ENCODE measurements at regions not wholly inside any gene's neighbourhood (a gene's known extent, or its start where the extent isn't known, plus 50 kb on each side); places are given as distances from the start of the nearest gene placed in this dataset.

DNA sequence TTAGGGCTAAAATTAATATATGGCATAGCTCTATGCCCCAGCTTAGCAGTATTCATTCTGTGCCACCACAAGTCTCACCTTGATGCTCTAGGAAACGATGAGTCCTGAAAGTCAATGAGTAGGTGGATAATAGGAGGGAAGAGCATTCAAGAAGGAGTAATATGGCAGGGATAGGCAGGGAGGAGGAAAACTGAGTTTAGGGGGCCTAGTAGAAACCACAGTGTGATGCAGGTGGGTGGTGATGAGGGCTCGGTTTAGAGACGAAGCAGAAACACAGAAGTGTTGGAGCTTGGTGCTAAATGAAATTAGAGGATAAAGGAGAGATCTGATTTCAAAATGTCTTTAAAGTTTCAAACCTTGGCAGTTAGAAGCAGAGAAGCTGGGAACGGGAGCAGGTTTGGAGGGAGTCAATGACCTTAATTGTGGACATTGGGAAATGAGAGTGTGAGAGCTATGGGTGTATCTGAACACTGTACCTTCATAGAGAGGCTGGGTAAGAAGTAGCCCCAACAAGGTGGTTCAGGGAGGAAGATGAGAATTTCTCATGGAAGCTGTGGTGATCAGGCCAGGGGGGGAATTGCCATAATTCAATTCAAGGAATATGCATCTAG, 144.7 kb upstream of the CPSF6 start:
- TF ChIP-seq, protein P1, sequence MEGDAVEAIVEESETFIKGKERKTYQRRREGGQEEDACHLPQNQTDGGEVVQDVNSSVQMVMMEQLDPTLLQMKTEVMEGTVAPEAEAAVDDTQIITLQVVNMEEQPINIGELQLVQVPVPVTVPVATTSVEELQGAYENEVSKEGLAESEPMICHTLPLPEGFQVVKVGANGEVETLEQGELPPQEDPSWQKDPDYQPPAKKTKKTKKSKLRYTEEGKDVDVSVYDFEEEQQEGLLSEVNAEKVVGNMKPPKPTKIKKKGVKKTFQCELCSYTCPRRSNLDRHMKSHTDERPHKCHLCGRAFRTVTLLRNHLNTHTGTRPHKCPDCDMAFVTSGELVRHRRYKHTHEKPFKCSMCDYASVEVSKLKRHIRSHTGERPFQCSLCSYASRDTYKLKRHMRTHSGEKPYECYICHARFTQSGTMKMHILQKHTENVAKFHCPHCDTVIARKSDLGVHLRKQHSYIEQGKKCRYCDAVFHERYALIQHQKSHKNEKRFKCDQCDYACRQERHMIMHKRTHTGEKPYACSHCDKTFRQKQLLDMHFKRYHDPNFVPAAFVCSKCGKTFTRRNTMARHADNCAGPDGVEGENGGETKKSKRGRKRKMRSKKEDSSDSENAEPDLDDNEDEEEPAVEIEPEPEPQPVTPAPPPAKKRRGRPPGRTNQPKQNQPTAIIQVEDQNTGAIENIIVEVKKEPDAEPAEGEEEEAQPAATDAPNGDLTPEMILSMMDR (IDR thresholded peaks at IDR 0.05), result no peak
- H3K9me3 Mint-ChIP-seq (ENCODE audit: low read depth), result no peaks in the 10 kb centered on the region
- no peaks in the 10 kb centered on the region for H3K36me3 Mint-ChIP-seq (ENCODE audit: low read depth)
- peaks cover 7% of the 10 kb centered on the region for H3K4me1 Mint-ChIP-seq (ENCODE audit: low read depth)
- peaks cover 28% of the 10 kb centered on the region for H3K27me3 Mint-ChIP-seq (ENCODE audit: low read depth)
- no peak for DNase-seq (ENCODE audit: low spot score)
- no peak overlapping the region for H3K4me3 Mint-ChIP-seq (ENCODE audit: unreplicated experiment)
- no peak overlapping the region for H3K27ac Mint-ChIP-seq (ENCODE audit: unreplicated experiment)

DNA sequence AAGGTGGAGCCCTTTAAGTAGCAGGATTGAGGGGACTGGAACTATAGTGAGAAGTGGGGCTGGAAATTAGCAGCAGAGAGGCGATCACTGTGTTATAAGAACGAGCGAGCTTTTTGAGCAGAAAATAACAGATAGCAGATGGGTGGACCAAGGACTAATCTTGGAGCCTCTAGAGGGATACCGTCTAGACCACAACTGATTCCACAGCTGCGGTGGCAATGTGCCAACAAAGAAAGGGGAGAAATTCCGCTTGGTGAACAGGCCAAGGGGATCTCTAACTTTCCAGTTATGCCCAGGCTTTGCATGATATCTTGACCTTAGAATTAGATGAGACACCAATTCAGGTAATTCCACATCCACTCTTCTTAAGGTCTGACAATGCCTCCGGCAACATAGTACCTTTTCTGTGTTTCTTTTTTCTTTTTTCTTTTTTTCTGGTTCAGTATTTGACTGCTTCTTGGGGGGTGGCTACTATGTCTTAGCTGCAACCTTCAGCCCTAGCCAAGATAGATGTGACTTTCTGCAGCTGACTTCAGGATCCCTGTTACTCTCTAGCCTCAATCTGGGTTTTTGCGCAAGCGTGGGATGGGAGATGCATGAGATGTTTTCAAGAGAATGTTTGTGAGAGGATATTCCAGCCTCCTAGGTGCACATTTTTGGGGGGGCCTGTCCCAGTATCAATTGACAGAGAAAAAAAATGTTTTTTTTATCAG, 143.4 kb upstream of the CPSF6 start:
- Mint-ChIP-seq H3K4me3 (ENCODE audit: unreplicated experiment) (no peak overlapping the region), H3K9me3 (ENCODE audit: low read depth) (no peaks in the 10 kb centered on the region), H3K36me3 (ENCODE audit: low read depth) (no peaks in the 10 kb centered on the region)

DNA sequence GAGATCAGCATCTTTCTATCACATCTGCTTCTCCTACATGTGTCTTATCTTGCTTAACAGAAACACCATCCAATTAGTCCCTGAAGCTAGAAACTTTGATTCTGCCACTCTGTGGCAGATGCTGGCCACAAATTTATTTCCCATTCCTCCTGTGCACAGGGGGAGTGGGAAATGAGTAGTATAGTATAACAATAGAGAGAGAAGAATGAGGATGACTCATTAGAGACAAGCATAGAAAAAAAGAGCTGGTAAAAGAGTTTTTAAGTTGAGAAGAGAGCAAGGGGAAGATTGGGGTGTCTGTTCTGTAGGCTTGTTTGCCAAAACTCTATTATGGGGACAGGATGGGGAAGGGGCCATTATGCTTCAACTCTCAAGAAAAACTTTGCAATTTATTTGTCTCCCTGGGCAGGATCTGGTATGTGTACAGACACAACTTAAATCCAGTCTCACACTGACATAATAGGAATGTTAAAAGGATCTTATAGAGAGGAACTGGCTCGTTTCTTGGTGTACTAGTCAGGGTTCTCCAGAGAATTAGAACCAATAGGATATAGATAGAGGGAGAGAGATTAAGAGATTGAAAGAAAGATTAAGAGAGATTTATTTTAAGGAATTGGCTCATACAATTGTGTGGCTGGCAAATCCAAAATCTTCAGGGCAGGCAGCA, 142.6 kb upstream of the CPSF6 start:
- DNase-seq (ENCODE audit: low spot score), result no peak
- H3K9me3 Mint-ChIP-seq (ENCODE audit: low read depth), result no peaks in the 10 kb centered on the region
- H3K36me3 Mint-ChIP-seq (ENCODE audit: low read depth), result no peaks in the 10 kb centered on the region
- H3K4me3 Mint-ChIP-seq (ENCODE audit: unreplicated experiment), result no peak overlapping the region
- H3K27me3 Mint-ChIP-seq (ENCODE audit: low read depth), result peaks cover 26% of the 10 kb centered on the region
- TF ChIP-seq, protein P1 (IDR thresholded peaks at IDR 0.05), result no peak
- H3K4me1 Mint-ChIP-seq (ENCODE audit: low read depth), result peaks cover 7% of the 10 kb centered on the region
- no peak overlapping the region for H3K27ac Mint-ChIP-seq (ENCODE audit: unreplicated experiment)

More for the DNA sequence above, 143.4 kb upstream of the CPSF6 start:
- Mint-ChIP-seq H3K27ac (ENCODE audit: unreplicated experiment) (no peak overlapping the region), H3K27me3 (ENCODE audit: low read depth) (peaks cover 24% of the 10 kb centered on the region), H3K4me1 (ENCODE audit: low read depth) (peaks cover 7% of the 10 kb centered on the region)
- TF ChIP-seq, protein P1 (IDR thresholded peaks at IDR 0.05), result no peak
- no peak for DNase-seq (ENCODE audit: low spot score)

DNA sequence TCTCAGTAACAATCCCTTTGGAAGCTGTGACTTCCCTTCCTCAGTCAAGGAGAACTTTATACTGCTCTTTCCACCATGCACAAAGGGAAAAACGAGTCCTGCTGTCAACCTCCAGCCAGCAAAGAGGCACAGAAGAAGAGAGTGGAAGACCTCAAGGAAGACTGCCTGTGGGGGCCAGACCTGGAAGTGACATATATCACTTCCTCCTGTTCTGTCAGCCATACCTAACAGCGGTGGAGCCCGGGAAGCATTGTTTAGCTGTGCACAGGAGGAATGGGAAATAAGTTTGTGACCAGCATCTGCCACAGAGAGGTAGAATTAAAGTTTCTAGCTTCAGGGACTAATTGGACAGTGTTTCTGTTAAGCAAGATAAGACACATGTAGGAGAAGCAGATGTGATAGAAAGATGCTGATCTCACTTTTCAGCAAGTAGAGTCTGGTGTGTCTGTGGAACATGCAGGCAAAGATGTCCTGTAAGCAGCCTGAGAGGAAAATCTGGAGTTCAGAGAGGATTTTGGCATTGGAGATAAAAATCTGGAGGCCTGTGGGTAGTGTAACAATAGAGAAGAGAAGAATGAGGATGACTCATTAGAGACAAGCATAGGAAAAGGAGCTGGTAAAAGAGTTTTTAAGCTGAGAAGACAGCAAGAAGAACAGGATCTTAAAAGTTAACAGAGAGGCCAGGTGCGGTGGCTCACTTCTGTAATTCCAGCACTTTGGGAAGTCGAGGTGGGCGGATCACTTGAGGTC, 141.6 kb upstream of the CPSF6 start:
- Mint-ChIP-seq H3K4me3 (ENCODE audit: unreplicated experiment) (no peak overlapping the region), H3K27ac (ENCODE audit: unreplicated experiment) (no peak overlapping the region), H3K9me3 (ENCODE audit: low read depth) (no peaks in the 10 kb centered on the region), H3K27me3 (ENCODE audit: low read depth) (peaks cover 20% of the 10 kb centered on the region), H3K36me3 (ENCODE audit: low read depth) (no peaks in the 10 kb centered on the region), H3K4me1 (ENCODE audit: low read depth) (peaks cover 7% of the 10 kb centered on the region)
- DNase-seq (ENCODE audit: low spot score), result no peak
- TF ChIP-seq, protein P1 (IDR thresholded peaks at IDR 0.05), result no peak
